Gastroesophageal sphincter (tissue), 2 donors: ENCODE measurements at regions not wholly inside any gene's neighbourhood (a gene's known extent, or its start where the extent isn't known, plus 50 kb on each side); places are given as distances from the start of the nearest gene placed in this dataset.

Experiments
- EP300 ChIP-seq: sonication (generic); formaldehyde crosslinking; IDR thresholded peaks from one replicate; pipeline ENCODE4 v1.6.1; 2017; ENCODE audit warnings: antibody characterized with exemption, mild to moderate bottlenecking
- POLR2AphosphoS5 ChIP-seq: sonication (generic); formaldehyde crosslinking; IDR thresholded peaks from one replicate; pipeline ENCODE4 v1.6.1; 2017; ENCODE audit warnings: antibody characterized with exemption

DNA sequence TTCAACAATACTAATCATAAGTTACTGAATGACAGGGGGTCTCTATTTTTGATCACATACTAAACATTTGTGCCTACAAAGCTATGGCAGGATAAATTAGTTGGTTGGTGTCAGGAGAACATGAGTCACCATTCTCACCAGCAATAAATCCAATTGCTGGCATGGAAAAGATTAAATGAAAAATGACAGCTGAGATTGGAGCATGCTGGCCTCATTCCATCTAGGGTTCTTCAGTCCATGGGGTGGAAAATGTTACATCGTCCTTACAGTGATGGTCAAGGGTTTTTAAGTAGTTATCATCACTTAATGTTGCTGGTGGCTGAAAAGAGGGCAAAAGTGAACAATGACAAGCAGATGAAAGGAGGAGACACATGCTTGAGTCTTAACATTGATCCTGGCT is 180.1 kb upstream of the BCL6 start:
- TF ChIP-seq POLR2AphosphoS5 (no peak), EP300 (no peak)
